Activated B cell treated with CpG ODN at 0.5 μM for 24 hours (primary cell): ENCODE measurements at regions not wholly inside any gene's neighbourhood (a gene's known extent, or its start where the extent isn't known, plus 50 kb on each side); places are given as distances from the start of the nearest gene placed in this dataset.
"Not testable (repeated sequence)": the region's sequence is repeated elsewhere in the genome, so short reads cannot be mapped to it uniquely, and the experiment has no call there.

Experiments
- ATAC-seq: fragments of 200-7000 bp; cut with Tn5 transposase; one replicate; pipeline ENCODE4 v1.10.0; 2021; ENCODE audit warnings: low read depth, mild to moderate bottlenecking, moderate library complexity
- CTCF ChIA-PET: fragments of 350-600 bp; sonication (Branson Sonifier 250); formaldehyde crosslinking; loops from one replicate; lab custom pipeline; 2021; ENCODE audit warnings: antibody characterized with exemption; lab: Charles Lee
- POLR2A ChIA-PET: fragments of 350-600 bp; sonication (Branson Sonifier 250); formaldehyde crosslinking; loops from one replicate; lab custom pipeline; 2021; ENCODE audit warnings: antibody characterized with exemption; lab: Charles Lee
- DNase-seq: peaks from one replicate; pipeline ENCODE4 v3.0.0; 2022
- H3K27ac Mint-ChIP-seq: one replicate; pipeline ENCODE4 v1.8.0; 2020; ENCODE audit warnings: mixed read lengths
- H3K27me3 Mint-ChIP-seq: one replicate; pipeline ENCODE4 v1.8.0; 2021; ENCODE audit warnings: mixed read lengths
- H3K36me3 Mint-ChIP-seq: one replicate; pipeline ENCODE4 v1.8.0; 2021; ENCODE audit warnings: low read depth, mixed read lengths
- H3K4me1 Mint-ChIP-seq: one replicate; pipeline ENCODE4 v1.8.0; 2021; ENCODE audit warnings: mixed read lengths
- H3K4me3 Mint-ChIP-seq: one replicate; pipeline ENCODE4 v1.8.0; 2020; ENCODE audit warnings: mild to moderate bottlenecking, mixed read lengths
- H3K9me3 Mint-ChIP-seq: one replicate; pipeline ENCODE4 v1.8.0; 2020; ENCODE audit warnings: mixed read lengths
- CTCF ChIP-seq: fragments of 200-600 bp; IDR thresholded peaks from one replicate; pipeline ENCODE4 v1.8.0; 2022; ENCODE audit warnings: antibody characterized with exemption, mild to moderate bottlenecking
- intact Hi-C: fragments of 100-400 bp; cut with micrococcal nuclease; formaldehyde crosslinking; loops from one replicate; pipeline ENCODE4 v1.15.1; 2024

- Mint-ChIP-seq H3K36me3 (no peaks in the 10 kb centered on the region), H3K4me3 (no peak overlapping the region), H3K4me1 (no peaks in the 10 kb centered on the region), H3K27ac (no peak overlapping the region), H3K9me3 (no peaks in the 10 kb centered on the region), H3K27me3 (no peaks in the 10 kb centered on the region)
- intact Hi-C loops = no loop called here
- ATAC-seq = no peak
- ChIA-PET POLR2A (no interaction called here), CTCF (no interaction called here)
- TF ChIP-seq CTCF = no peak
- DNase-seq = no peak
Measured at GRCh38 chr18:22290004-22290403, 120.6 kb downstream of the GATA6 start.

- Mint-ChIP-seq H3K27ac (no peak overlapping the region), H3K4me3 (no peak overlapping the region), H3K4me1 (no peaks in the 10 kb centered on the region), H3K36me3 (no peaks in the 10 kb centered on the region), H3K9me3 (no peaks in the 10 kb centered on the region), H3K27me3 (no peaks in the 10 kb centered on the region)
- ChIA-PET POLR2A (no interaction called here), CTCF (no interaction called here)
- intact Hi-C loops = no loop called here
- DNase-seq = no peak
- no peak for TF ChIP-seq CTCF
- ATAC-seq = no peak
Measured at GRCh38 chr18:22286585-22286984, 117.2 kb downstream of the GATA6 start.

- no peak for TF ChIP-seq CTCF
- DNase-seq (no peak), ATAC-seq (no peak)
- CTCF ChIA-PET = no interaction called here
- Mint-ChIP-seq H3K27me3 (no peaks in the 10 kb centered on the region), H3K9me3 (no peaks in the 10 kb centered on the region), H3K4me3 (no peak overlapping the region), H3K4me1 (no peaks in the 10 kb centered on the region), H3K27ac (no peak overlapping the region), H3K36me3 (no peaks in the 10 kb centered on the region)
- POLR2A ChIA-PET = no interaction called here
- intact Hi-C loops = no loop called here
Measured at GRCh38 chr18:22285361-22286140, 116.2 kb downstream of the GATA6 start.

GRCh38 chr18:22284581-22285360 is 115.4 kb downstream of the GATA6 start:
- H3K27me3 Mint-ChIP-seq = no peaks in the 10 kb centered on the region
- H3K9me3 Mint-ChIP-seq = no peaks in the 10 kb centered on the region
- TF ChIP-seq CTCF = no peak
- H3K4me1 Mint-ChIP-seq = no peaks in the 10 kb centered on the region
- no peak overlapping the region for H3K4me3 Mint-ChIP-seq
- ChIA-PET POLR2A (no interaction called here), CTCF (no interaction called here)
- DNase-seq (no peak), ATAC-seq (no peak)
- no peak overlapping the region for H3K27ac Mint-ChIP-seq
- intact Hi-C loops = no loop called here
- no peaks in the 10 kb centered on the region for H3K36me3 Mint-ChIP-seq

- POLR2A ChIA-PET, H3K27ac Mint-ChIP-seq, ATAC-seq, H3K4me3 Mint-ChIP-seq, H3K4me1 Mint-ChIP-seq, CTCF ChIA-PET, intact Hi-C loops, H3K36me3 Mint-ChIP-seq, H3K9me3 Mint-ChIP-seq, H3K27me3 Mint-ChIP-seq, DNase-seq: not testable (repeated sequence)
Measured at GRCh38 chr18:22283855-22284254, 114.5 kb downstream of the GATA6 start.
